Activated CD8-positive, alpha-beta T cell treated with anti-CD3 and anti-CD28 coated beads for 36 hours (primary cell): ENCODE measurements at regions not wholly inside any gene's neighbourhood (a gene's known extent, or its start where the extent isn't known, plus 50 kb on each side); places are given as distances from the start of the nearest gene placed in this dataset.

Experiments
- ATAC-seq: fragments of 200-7000 bp; cut with Tn5 transposase; one replicate; pipeline ENCODE4 v1.10.0; 2021; ENCODE audit warnings: mild to moderate bottlenecking, moderate library complexity
- CTCF ChIA-PET: fragments of 350-600 bp; sonication (Branson Sonifier 250); formaldehyde crosslinking; loops from one replicate; lab custom pipeline; 2021; ENCODE audit warnings: antibody characterized with exemption; lab: Charles Lee
- POLR2A ChIA-PET: fragments of 350-600 bp; sonication (Branson Sonifier 250); formaldehyde crosslinking; loops from one replicate; lab custom pipeline; 2021; ENCODE audit warnings: antibody characterized with exemption; lab: Charles Lee
- DNase-seq: peaks from one replicate; pipeline ENCODE4 v3.0.0-alpha.2; 2020
- H3K27ac Mint-ChIP-seq: one replicate; pipeline ENCODE4 v1.8.0; 2021; ENCODE audit warnings: mild to moderate bottlenecking, mixed read lengths
- H3K27me3 Mint-ChIP-seq: one replicate; pipeline ENCODE4 v1.8.0; 2021; ENCODE audit warnings: mixed read lengths
- H3K36me3 Mint-ChIP-seq: one replicate; pipeline ENCODE4 v1.8.0; 2021; ENCODE audit warnings: low read depth, mixed read lengths
- H3K4me1 Mint-ChIP-seq: one replicate; pipeline ENCODE4 v1.8.0; 2021; ENCODE audit warnings: low read depth, mixed read lengths
- H3K4me3 Mint-ChIP-seq: one replicate; pipeline ENCODE4 v1.8.0; 2021; ENCODE audit warnings: mild to moderate bottlenecking, moderate library complexity, mixed read lengths
- H3K9me3 Mint-ChIP-seq: one replicate; pipeline ENCODE4 v1.8.0; 2021; ENCODE audit warnings: mixed read lengths
- intact Hi-C: fragments of 100-400 bp; cut with micrococcal nuclease; formaldehyde crosslinking; loops from one replicate; pipeline ENCODE4 v1.10.0; 2022
- TF ChIP-seq, protein P1 (sequence below): fragments of 200-600 bp; IDR thresholded peaks from one replicate; pipeline ENCODE4 v1.8.0; 2022; ENCODE audit warnings: antibody characterized with exemption, mild to moderate bottlenecking

DNA sequence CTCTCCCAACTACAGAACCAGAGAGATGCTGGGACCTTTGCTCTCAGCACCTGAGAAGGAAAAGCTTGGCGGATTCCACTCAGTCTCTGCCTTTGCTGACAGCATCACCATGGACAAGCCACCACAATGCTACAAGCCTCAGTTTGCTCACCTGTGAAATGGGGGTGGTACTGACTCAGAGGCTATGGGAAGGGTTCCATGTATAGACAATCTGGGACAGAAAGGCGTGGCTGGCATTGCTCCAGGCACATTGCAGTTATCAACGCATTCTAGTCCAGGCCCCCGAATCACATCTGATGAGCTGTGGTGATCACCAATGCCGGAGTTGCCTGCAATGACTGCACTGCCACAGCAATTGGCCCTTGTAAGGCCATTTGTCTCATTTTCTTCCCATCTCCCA, 72.6 kb downstream of the ISX start:
- POLR2A ChIA-PET, result no interaction called here

DNA sequence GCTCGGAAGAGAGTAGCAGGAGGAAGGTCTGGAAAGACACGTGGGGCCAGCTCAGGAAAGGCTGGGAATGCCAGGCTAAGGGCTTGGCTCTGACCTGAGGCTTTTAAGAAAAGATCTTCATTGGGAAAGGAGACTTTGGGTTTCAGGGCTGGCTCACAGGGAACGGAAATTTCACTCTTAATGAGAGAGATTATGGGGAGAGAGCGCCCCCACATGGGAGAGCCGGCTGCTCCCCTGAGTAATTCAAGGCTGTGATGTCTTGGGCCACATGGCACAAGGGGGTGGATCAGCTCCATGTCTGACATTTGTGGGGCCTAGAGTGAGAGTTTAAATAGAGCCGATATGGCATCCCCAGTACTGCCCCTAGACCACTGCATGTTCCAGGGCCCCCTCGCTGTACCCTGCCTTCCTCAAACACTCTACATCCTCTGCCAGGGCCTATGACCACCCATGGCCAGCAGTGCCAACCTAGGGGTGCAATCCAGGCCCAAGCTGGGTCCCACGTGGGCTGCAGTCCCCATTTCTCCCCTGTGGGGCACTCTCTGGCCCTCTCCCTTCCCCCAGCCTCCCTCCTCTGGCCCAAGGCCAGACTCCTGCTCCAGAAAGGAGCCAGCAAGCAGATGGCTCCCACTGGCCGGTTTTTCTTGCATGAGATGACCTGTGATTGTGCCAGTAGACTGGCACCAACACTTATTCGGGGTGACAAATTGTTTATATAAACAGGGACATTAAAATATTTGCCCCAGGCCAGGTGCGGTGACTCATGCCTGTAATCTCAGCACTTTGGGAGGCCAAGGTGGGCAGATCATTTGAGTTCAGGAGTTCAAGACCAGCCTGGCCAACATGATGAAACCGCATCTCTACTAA, 75.2 kb downstream of the ISX start:
- DNase-seq, result peak; percentile 21
- no peaks in the 10 kb centered on the region for H3K9me3 Mint-ChIP-seq
- no peak for ATAC-seq
- no peak overlapping the region for H3K4me3 Mint-ChIP-seq
- intact Hi-C loops, result no loop called here
- peaks cover 2% of the 10 kb centered on the region for H3K27me3 Mint-ChIP-seq
- TF ChIP-seq, protein P1, sequence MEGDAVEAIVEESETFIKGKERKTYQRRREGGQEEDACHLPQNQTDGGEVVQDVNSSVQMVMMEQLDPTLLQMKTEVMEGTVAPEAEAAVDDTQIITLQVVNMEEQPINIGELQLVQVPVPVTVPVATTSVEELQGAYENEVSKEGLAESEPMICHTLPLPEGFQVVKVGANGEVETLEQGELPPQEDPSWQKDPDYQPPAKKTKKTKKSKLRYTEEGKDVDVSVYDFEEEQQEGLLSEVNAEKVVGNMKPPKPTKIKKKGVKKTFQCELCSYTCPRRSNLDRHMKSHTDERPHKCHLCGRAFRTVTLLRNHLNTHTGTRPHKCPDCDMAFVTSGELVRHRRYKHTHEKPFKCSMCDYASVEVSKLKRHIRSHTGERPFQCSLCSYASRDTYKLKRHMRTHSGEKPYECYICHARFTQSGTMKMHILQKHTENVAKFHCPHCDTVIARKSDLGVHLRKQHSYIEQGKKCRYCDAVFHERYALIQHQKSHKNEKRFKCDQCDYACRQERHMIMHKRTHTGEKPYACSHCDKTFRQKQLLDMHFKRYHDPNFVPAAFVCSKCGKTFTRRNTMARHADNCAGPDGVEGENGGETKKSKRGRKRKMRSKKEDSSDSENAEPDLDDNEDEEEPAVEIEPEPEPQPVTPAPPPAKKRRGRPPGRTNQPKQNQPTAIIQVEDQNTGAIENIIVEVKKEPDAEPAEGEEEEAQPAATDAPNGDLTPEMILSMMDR, result no peak
- no peaks in the 10 kb centered on the region for H3K4me1 Mint-ChIP-seq
- no peaks in the 10 kb centered on the region for H3K36me3 Mint-ChIP-seq
- POLR2A ChIA-PET, result no interaction called here
- CTCF ChIA-PET, result interaction anchor here (2.0 kb wide), 1 partner anchor 10 kb away, joined by 6 read pairs; no protein-coding TSS in a partner anchor
- no peak overlapping the region for H3K27ac Mint-ChIP-seq

More for the DNA sequence above, 72.6 kb downstream of the ISX start:
- Mint-ChIP-seq H3K4me3 (no peak overlapping the region), H3K9me3 (no peaks in the 10 kb centered on the region), H3K36me3 (no peaks in the 10 kb centered on the region), H3K27ac (no peak overlapping the region), H3K27me3 (peaks cover 6% of the 10 kb centered on the region), H3K4me1 (no peaks in the 10 kb centered on the region)
- DNase-seq (no peak), ATAC-seq (no peak)
- CTCF ChIA-PET, result interaction anchor here (1.2 kb wide), 1 partner anchor 12 kb away, joined by 4 read pairs; no protein-coding TSS in a partner anchor
- intact Hi-C loops, result no loop called here
- TF ChIP-seq, protein P1, result no peak

DNA sequence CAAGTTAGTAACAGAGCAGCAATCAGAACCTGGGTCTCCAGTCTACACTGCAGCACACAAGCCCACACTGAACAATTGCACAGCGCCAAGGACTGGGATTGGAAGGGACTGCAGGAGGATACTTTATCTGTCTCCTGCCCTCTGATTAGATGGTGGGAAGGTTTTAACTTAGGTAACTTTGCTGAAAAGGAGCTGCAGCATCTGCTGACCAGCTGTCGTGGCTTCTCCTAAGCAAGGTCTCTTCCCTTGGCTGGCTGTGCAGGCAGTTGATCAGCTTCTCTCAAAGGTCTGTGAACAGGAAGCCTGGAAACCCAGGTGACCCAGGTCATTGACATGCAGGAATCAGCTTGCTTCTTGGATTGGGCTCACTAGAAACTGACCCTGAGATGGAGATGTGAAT, 82.4 kb downstream of the ISX start:
- POLR2A ChIA-PET, result no interaction called here
- Mint-ChIP-seq H3K4me3 (no peak overlapping the region), H3K27me3 (peaks cover 13% of the 10 kb centered on the region), H3K9me3 (no peaks in the 10 kb centered on the region), H3K36me3 (no peaks in the 10 kb centered on the region), H3K4me1 (peaks cover 4% of the 10 kb centered on the region), H3K27ac (no peak overlapping the region)
- TF ChIP-seq, protein P1, result no peak
- ATAC-seq (no peak), DNase-seq (no peak)
- CTCF ChIA-PET, result interaction anchor here (0.6 to 0.7 kb wide), 2 partner anchors 11 to 205 kb away, joined by 3 to 4 read pairs; no protein-coding TSS in a partner anchor
- intact Hi-C loops, result no loop called here

DNA sequence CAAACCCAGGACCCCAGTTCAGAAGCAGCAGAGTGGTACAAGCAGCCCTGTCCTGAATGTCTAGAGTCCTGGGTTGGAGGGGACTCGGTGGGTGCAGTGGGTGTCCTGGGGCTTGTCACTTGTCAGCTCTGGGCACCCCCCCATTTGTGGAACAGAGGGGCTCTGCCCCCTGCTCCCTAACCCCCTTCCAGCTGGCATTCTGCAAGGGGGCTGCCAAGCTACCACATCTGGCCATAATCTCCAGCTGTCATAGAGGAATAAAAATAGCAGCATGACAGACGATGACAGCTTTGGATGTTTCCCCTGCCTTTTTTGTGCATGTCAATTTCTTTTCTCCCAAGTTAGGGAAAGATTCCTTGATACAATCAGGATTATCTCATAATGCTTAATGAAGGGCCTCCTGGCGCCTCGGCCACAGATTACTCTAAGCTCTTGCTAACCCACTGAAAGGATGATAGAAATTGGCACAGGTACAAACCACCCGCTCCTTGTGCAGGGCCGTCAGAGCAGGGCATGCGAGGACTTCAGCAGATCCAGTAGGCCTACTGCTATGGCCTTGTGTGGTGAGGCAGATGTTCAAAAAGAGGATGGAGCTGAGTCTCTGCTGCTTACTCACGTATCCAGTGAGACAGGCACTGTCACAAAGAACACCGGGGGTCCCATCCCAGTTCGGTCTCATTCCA, 83.0 kb downstream of the ISX start:
- Mint-ChIP-seq H3K4me1 (peaks cover 4% of the 10 kb centered on the region), H3K27ac (no peak overlapping the region), H3K27me3 (peaks cover 16% of the 10 kb centered on the region), H3K9me3 (no peaks in the 10 kb centered on the region), H3K4me3 (no peak overlapping the region), H3K36me3 (no peaks in the 10 kb centered on the region)
- intact Hi-C loops, result no loop called here
- ChIA-PET CTCF (interaction anchor here (0.7 to 2.6 kb wide), 4 partner anchors 17 to 302 kb away, joined by 3 to 11 read pairs (median 4); no protein-coding TSS in a partner anchor), POLR2A (no interaction called here)
- ATAC-seq (no peak), DNase-seq (no peak)
- TF ChIP-seq, protein P1, result no peak
